GM21526 (cell line): ENCODE measurements at regions not wholly inside any gene's neighbourhood (a gene's known extent, or its start where the extent isn't known, plus 50 kb on each side); places are given as distances from the start of the nearest gene placed in this dataset.

Experiments
- ATAC-seq: cut with Tn5 transposase; IDR thresholded peaks from one replicate; pipeline ENCODE4 v1.9.1; 2021; ENCODE audit warnings: moderate library complexity; ENCODE audit not compliant: unreplicated experiment, low FRiP score

GRCh38 chrX:148354916-148355315 lies 145.5 kb upstream of the AFF2 start:
- no peak for ATAC-seq

- ATAC-seq, result no peak
These were observed 138.8 kb upstream of the AFF2 start for GRCh38 chrX:148361641-148362040.

DNA sequence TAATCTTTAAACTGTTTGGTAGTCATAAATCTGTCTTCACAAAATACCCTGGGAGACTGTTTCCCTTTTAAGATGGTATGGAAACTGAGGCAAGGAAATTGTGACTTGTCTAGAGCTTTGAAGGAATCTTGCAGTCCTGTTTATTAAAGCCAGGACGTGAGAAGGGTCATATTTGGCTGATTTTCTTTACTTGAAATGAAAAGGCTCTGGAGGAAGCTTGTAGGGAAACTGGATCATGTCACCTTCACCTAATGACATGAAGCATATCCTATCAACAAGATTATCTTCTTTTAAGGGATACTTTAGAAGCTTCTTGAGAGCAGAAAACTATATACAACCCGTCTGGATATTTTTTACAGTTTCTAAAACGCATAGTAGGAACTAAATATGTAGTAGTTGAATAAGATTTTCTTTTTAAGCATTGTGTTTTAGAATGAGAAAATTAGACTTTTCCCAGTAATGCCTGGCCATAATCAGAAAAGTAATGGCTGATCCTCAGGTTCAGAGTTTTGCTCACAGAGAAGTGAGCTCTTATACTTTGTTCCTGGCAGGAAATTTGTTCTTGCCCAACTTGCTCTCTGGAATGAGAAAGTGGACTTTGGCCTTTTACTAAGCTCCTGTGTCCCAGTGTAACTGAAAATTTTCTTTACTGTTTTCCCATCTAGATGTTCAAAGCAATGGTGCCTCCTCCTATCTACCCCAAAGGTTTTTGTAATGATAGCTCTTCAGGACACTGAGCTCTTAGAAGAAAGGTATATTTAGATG lies 136.8 kb upstream of the AFF2 start:
- ATAC-seq, result no peak

- no peak for ATAC-seq
These were observed 135.2 kb upstream of the AFF2 start for GRCh38 chrX:148365233-148365632.

DNA sequence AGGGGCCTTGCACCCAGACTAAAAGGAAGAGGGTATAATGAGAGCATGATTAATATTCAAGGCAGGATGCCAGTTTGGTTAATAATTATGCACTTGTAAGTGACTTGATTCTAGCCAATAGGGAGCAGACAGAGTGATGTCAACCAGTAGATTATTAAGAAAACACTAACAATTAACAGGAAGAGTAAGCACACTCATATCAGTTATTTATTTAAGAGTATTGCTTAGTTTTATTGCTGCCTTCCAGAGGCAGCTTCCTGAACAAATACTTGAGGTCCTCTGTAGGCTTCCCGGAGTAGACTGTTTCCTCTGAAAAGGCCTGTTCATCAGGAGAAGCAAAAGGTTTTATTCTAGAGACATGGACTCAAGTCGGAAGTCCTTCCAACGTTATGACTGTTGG lies 129.1 kb upstream of the AFF2 start:
- ATAC-seq, result no peak

DNA sequence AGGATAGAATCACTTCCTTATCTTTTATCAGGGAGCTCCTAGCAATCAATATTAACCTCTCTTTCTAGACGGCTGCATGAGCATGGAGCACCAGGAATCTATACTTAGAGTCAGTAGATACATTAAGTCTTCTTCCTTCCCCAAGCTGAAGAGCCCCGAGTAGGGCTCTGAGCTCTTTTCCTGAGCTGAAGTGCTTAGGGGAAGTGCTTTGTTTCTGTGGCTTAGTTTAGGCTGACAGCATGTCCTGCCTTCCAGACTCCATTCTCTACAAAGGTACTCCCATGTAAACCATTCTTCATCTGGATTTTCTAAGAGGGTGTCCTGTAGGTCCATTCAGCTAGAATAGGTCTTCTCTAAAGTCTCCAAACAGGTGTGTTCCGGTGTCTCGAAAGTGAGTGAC lies 127.5 kb upstream of the AFF2 start:
- ATAC-seq, result no peak

DNA sequence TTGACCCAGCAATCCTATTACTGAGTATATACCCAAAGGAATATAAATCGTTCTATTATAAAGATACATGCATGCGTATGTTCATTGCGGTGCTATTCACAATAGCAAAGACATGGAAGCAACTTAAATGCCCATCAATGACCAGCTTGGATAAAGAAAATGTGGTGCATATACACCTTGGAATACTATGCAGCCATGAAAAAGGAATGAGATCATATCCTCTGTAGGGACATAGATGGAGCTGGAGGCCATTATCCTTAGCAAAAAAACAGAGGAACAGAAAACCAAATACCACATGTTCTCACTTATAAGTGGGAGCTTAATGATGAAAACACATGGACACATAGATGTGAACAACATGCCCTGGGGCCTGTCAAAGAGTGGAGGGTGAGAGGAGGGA lies 124.1 kb upstream of the AFF2 start:
- ATAC-seq, result no peak

DNA sequence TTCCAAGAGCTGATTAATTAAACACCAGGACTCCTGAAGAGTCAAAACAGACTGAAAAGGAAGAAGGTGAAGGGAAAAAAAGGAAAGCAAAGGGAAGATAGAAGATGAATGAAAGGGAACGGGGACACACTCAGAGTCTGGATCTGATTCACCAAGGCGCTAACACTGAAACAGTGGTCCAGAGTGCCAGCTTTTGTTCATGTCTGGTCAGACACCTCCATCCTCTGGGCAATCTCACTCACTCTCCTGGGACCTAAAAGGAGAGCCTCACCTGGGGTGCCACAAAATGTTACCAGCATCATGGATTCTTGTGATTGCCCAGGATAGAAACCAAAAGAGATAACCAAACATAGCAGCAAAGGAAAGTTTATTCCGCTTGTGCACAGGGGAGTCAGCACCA lies 120.3 kb upstream of the AFF2 start:
- no peak for ATAC-seq

GRCh38 chrX:148380650-148381561 lies 119.5 kb upstream of the AFF2 start:
- ATAC-seq, result peak; percentile 90

DNA sequence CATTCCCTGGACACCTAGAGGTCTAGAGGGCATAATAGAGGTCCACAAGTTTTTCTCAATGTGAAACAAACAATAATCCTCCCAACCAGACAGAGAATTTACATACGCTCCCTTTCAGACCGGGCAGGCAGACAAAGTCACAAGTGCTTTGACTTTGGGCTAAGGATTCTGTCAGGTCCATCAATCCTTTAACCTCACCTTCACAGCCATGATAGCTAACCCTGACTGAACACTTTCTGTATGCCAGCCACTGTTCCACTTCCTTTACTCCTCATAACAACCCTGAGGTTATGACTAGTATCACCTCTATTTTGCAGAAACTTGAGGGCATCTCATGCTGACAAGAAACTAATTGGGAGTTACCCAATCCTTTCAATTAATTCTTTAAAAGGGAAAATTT lies 118.8 kb upstream of the AFF2 start:
- peak; percentile 34 for ATAC-seq

- ATAC-seq, result no peak
These were observed 117.4 kb upstream of the AFF2 start for GRCh38 chrX:148382983-148383382.

DNA sequence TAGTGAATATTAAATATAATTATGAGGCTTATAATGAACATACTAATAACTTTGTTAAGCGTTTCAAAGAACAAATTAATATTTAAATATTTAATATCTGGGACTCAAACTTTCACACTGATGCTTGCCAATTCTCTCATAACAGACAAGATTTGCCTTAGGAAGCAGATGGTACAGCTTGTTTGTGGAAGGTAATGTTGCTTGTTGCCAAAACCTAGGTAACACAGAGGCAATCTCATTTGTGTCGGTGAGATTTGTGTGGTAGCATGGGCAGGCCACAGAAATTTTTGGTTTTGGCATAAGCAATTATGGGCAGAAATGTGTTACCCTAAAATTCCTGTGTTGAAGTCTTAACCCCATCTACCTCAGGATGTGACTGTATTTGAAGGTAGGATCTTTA lies 114.9 kb upstream of the AFF2 start:
- ATAC-seq, result no peak

DNA sequence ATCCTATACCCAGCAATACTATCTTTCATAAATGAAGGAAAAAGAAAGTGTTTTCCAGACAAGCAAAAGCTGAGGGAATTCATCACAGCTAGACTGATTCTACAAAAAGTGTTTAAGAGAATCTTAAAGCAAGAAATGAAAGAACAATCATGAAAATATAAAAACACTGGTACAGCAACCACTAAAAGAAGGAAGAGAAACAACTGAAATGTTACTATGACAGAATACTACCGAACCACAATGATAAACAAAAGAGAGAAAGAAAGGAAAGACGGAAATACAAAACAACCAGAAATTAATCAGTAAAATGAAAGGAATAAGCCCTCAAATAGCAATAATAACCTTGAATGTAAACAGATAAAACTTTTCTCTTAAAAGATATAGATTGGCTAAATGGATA lies 110.8 kb upstream of the AFF2 start:
- ATAC-seq, result no peak

GRCh38 chrX:148412006-148412405 lies 88.4 kb upstream of the AFF2 start:
- no peak for ATAC-seq

DNA sequence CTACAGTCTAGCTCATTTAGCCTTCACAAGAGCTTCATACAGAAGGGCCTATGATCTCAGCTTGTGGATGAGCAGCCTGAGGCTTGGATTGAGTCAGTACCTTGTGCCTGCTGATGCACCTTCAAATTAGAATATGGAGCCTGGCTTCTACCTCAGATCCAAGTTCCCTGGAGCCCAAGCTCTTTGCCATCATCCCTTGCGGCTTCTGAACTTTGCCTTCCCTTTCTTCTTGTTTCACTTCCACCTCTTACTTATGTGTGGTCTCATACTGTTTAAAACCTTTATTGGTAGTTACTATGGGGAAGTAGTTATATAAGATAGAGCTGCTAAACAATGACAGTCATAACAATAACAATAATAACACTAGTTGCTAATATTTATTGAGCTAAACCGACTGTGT lies 84.3 kb upstream of the AFF2 start:
- ATAC-seq, result no peak

DNA sequence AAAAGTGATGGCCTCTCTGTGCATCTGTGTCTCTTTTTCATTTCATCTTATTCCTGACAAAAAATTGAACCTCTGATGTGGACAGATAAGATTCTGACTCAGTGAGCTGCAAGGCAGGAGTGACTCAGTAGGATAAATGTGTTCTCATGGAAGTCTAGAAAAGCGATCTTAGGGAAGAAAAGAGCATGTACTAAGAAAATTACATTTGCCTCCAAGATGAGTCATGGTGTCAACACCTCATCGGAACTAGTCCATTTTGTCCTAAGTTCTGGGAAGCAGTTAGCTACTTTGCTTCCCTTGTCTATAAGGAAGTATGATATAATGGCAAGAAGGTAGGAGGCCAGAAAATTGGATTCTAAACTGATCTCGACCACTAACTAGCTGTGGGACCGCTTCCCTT lies 83.5 kb upstream of the AFF2 start:
- ATAC-seq, result no peak

DNA sequence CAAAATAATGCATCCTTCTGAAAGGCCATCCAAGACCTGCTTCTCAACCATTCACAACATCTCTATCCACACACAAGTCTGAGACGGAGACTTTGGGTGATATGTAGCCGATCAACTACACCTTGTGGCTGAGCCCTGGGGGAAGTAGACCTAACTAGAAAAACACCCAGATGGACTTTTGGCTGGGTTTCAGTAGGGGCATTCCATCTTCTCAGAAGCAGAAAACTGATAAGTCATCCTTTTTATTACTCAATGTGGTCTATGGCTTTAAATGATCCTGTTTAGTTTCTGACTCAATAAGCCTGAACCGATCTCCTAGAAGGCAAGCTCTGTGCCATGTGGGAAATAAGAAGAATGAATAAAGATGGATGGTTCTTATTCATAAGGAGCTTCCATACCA lies 82.5 kb upstream of the AFF2 start:
- no peak for ATAC-seq

DNA sequence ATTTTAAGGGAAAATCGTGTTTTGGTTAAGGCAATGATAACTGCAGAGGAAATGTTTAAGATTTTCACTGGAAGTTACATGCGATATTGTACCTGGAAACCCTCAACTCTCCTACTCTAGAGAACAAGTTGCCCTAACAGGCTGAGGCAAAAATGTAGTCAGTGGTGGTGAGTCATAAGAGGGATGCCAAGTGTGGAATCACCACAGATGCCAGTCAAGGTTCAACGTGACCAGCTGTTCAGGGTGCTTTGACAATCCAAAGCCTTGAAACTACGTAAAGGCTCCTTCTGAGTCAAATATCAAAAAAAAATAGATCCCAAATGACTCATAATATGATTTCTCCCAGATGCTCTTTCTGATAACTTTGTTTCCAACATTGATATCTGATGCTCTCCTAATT lies 77.9 kb upstream of the AFF2 start:
- ATAC-seq, result no peak

GRCh38 chrX:148424570-148424969 lies 75.8 kb upstream of the AFF2 start:
- no peak for ATAC-seq

- no peak for ATAC-seq
These were observed 74.0 kb upstream of the AFF2 start for GRCh38 chrX:148426467-148426866.

DNA sequence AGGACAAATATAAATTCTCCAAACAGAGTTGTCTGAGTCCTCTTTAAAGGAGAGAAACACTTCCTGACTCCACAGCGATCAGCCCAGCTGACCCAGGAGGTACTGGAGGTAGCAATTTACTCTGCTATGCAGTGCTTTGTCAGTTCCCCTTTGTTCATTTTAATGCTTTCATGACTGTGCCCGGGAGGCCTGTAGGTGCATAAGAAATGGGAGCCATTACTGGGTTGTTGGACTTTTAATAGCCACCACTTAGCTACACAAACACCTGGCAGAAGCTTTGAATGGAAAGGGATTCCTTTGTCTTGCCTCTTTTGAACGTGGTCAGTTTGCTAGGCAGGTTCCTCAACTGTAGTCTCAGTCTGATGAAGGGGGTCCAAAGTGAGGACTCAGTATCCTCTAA lies 59.0 kb upstream of the AFF2 start:
- ATAC-seq, result no peak

GRCh38 chrX:148443216-148443615 lies 57.2 kb upstream of the AFF2 start:
- no peak for ATAC-seq
